LNCAP (cell line): ENCODE measurements at regions not wholly inside any gene's neighbourhood (a gene's known extent, or its start where the extent isn't known, plus 50 kb on each side); places are given as distances from the start of the nearest gene placed in this dataset.

Experiments used
- TF ChIP-seq, protein P1 (sequence below): fragments of 450-650 bp; IDR thresholded peaks from 2 replicates; pipeline ENCODE4 v1.5.1; 2017; ENCODE audit warnings: mild to moderate bottlenecking

GRCh38 chr1:61534847-61535246 is 190.1 kb downstream of the TM2D1 start:
- TF ChIP-seq, protein P1, sequence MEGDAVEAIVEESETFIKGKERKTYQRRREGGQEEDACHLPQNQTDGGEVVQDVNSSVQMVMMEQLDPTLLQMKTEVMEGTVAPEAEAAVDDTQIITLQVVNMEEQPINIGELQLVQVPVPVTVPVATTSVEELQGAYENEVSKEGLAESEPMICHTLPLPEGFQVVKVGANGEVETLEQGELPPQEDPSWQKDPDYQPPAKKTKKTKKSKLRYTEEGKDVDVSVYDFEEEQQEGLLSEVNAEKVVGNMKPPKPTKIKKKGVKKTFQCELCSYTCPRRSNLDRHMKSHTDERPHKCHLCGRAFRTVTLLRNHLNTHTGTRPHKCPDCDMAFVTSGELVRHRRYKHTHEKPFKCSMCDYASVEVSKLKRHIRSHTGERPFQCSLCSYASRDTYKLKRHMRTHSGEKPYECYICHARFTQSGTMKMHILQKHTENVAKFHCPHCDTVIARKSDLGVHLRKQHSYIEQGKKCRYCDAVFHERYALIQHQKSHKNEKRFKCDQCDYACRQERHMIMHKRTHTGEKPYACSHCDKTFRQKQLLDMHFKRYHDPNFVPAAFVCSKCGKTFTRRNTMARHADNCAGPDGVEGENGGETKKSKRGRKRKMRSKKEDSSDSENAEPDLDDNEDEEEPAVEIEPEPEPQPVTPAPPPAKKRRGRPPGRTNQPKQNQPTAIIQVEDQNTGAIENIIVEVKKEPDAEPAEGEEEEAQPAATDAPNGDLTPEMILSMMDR: no peak

DNA sequence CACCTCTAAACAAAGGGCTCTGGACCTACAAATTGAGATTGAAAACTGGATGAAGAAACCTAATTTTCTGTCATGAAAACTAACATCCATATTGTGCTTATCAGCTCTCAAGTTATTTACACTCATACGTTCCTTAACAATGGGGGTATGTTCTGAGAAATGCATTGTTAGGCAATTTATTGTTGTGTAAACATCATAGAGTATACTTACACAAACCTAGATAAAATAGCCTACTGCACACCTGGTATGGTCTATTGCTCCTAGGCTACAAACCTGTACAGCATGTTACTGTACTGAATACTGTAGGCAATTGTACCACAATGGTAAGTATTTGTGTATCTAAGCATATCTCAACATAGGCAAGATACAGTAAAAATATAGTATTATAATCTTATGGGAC is 191.4 kb downstream of the TM2D1 start:
- TF ChIP-seq, protein P1: no peak

DNA sequence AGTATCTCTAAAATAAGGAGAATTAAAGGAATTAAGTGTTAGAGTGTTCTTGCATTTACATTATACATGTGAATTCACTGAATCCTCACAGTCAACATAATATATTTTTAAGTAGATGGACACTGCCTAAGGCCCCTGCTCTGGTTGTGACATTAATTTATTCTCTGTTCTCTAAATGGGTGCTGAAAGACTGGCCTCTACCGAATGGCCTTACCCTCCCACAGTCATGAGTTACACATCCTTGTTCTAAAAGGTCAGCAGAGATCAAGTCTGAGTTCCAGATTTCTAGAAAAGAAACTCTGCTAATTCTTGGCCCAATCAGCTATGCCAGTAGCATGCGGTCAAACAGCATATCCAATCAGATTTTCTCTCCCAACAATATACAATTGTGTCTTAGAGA is 193.2 kb downstream of the TM2D1 start:
- TF ChIP-seq, protein P1: no peak

GRCh38 chr1:61523893-61524605 is 200.9 kb downstream of the TM2D1 start:
- TF ChIP-seq, protein P1: no peak

- TF ChIP-seq, protein P1: no peak
Observed at GRCh38 chr1:61523229-61523628, 201.7 kb downstream of the TM2D1 start.

DNA sequence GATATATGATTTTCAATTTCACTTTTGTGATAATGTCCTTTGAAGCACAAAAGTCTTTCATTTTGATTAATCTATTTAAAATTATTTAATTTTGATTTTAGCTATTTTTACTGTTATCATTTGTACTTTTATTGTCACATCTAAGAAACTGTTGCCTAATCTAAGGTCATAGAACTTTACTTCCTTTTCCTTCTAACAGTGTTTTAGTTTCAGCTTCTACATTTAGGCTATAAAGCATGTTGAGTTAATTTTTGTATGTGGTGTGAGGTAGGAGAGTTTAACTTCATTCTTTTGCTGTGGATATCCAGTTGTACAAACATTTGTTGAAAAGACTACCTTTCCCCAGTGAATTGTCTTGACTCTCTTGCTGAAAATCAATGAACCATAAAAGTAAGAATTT is 204.5 kb downstream of the TM2D1 start:
- TF ChIP-seq, protein P1: no peak

GRCh38 chr1:61519631-61520030 is 205.3 kb downstream of the TM2D1 start:
- TF ChIP-seq, protein P1: no peak
